ENCODE measurements at regions not wholly inside any gene's neighbourhood (a gene's known extent, or its start where the extent isn't known, plus 50 kb on each side); places are given as distances from the start of the nearest gene placed in this dataset.

GRCh38 chr3:135513106-135514059 lies 452.1 kb upstream of the PPP2R3A start:
- H3K27me3 ChIP-seq (ENCODE audit: control insufficient read depth, insufficient read depth): no peaks in the 10 kb centered on the region
- intact Hi-C loops (cut with DNase I): no loop called here
- WGBS: 74% methylated on average over 5 of the region's 5 CpGs
- H3K27ac ChIP-seq (ENCODE audit: low read length): no peak overlapping the region
- no peak for ATAC-seq
- no peaks in the 10 kb centered on the region for H3K9me3 ChIP-seq (ENCODE audit: control insufficient read depth, low read length)
- DNase-seq: no peak
- H3K4me3 ChIP-seq (ENCODE audit: low read length): no peak overlapping the region
- no peaks in the 10 kb centered on the region for H3K4me1 ChIP-seq (ENCODE audit: control insufficient read depth, insufficient read depth, low read length)

DNA sequence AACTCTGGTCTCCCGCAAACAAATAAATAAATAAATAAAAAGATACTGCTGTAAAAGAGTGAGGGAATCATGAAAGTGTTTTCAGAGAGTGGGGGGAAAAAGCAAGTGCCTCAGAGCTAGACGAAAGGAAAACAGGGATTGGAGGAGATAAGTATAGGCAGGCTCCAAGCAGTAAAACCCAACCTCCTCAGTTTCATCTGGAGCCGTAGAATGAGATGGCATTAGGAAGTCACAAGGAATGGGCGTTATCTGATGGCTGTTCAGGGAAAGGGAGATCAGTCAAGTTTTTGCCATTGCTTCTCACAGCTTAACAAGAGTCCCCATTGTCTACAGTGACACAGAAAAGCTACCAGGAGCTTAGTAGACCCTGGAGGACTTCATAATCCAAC lies 451.5 kb upstream of the PPP2R3A start:
- H3K27me3 ChIP-seq (ENCODE audit: control insufficient read depth, insufficient read depth): no peaks in the 10 kb centered on the region
- no peak for ATAC-seq
- WGBS: 55% methylated on average over 4 of the region's 4 CpGs
- no peaks in the 10 kb centered on the region for H3K9me3 ChIP-seq (ENCODE audit: control insufficient read depth, low read length)
- H3K4me3 ChIP-seq (ENCODE audit: low read length): no peak overlapping the region
- no peak overlapping the region for H3K27ac ChIP-seq (ENCODE audit: low read length)
- H3K4me1 ChIP-seq (ENCODE audit: control insufficient read depth, insufficient read depth, low read length): no peaks in the 10 kb centered on the region
- intact Hi-C loops (cut with DNase I): no loop called here
- no peak for DNase-seq

GRCh38 chr3:135516143-135516542 lies 449.4 kb upstream of the PPP2R3A start:
- Histone ChIP-seq H3K27ac (ENCODE audit: low read length) (no peak overlapping the region), H3K9me3 (ENCODE audit: control insufficient read depth, low read length) (no peaks in the 10 kb centered on the region), H3K27me3 (ENCODE audit: control insufficient read depth, insufficient read depth) (no peaks in the 10 kb centered on the region), H3K4me1 (ENCODE audit: control insufficient read depth, insufficient read depth, low read length) (no peaks in the 10 kb centered on the region), H3K4me3 (ENCODE audit: low read length) (no peak overlapping the region)
- DNase-seq (no peak), ATAC-seq (no peak)
- 20% methylated on average over 3 of the region's 3 CpGs for WGBS
- intact Hi-C loops (cut with DNase I): no loop called here

DNA sequence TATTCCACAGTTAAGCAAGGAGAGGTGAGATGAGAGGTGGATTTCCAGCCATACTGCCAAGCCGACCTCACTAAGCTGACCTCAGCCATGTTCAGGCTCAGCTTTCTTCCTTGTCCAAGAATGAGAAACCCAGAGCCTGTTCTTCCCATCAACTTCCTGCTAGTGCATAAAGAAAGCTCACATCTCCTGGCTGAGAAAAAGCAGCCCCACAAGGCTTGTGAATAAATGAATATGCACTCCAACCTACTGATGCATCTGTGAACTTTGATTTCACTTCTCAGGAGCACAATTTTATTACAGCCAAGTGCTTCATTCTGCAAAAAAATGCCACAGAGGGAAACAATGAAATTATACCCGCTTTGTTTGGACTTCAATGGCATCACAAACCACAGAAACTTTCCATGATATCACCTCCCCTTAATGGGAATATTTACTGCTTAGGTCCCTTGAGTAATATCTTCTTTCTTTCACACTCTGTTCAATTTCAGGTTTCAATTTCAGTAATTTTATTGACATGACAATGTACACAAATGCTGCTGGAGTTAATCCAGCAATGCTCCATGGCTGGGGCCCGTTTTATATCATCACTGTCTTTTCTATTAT lies 437.0 kb upstream of the PPP2R3A start:
- 54% methylated on average over 3 of the region's 3 CpGs for WGBS
- DNase-seq (no peak), ATAC-seq (no peak)
- intact Hi-C loops (cut with DNase I): no loop called here
- H3K27me3 ChIP-seq (ENCODE audit: control insufficient read depth, insufficient read depth): no peaks in the 10 kb centered on the region
- H3K4me1 ChIP-seq (ENCODE audit: control insufficient read depth, insufficient read depth, low read length): no peaks in the 10 kb centered on the region
- no peak overlapping the region for H3K4me3 ChIP-seq (ENCODE audit: low read length)
- H3K27ac ChIP-seq (ENCODE audit: low read length): no peak overlapping the region
- no peaks in the 10 kb centered on the region for H3K9me3 ChIP-seq (ENCODE audit: control insufficient read depth, low read length)

GRCh38 chr3:135532021-135532420 lies 433.5 kb upstream of the PPP2R3A start:
- DNase-seq (no peak), ATAC-seq (no peak)
- Histone ChIP-seq H3K27ac (ENCODE audit: low read length) (no peak overlapping the region), H3K9me3 (ENCODE audit: control insufficient read depth, low read length) (no peaks in the 10 kb centered on the region), H3K4me3 (ENCODE audit: low read length) (no peak overlapping the region), H3K27me3 (ENCODE audit: control insufficient read depth, insufficient read depth) (no peaks in the 10 kb centered on the region), H3K4me1 (ENCODE audit: control insufficient read depth, insufficient read depth, low read length) (no peaks in the 10 kb centered on the region)
- intact Hi-C loops (cut with DNase I): no loop called here
- WGBS: 66% methylated on average over 3 of the region's 3 CpGs

DNA sequence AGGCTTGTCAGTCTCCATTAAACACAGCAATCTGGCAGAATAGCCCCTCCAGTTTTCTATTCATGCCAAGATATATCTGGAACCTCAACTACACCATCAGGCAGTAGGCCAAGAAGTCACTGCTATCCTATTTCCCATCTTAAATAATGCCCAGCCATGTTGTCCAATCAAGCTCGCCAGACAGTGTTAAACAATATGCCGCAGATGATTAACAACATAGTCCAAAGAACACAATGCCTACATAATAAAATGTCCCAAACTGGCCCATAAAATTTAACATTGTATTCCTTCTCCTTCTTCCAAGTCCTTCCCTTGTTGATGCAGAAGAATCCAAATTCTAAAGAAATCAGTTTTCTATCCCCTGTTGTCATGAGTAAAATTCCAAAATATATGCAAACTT lies 427.4 kb upstream of the PPP2R3A start:
- 65% methylated on average over 2 of the region's 2 CpGs for WGBS
- DNase-seq (no peak), ATAC-seq (no peak)
- Histone ChIP-seq H3K4me1 (ENCODE audit: control insufficient read depth, insufficient read depth, low read length) (no peaks in the 10 kb centered on the region), H3K27me3 (ENCODE audit: control insufficient read depth, insufficient read depth) (no peaks in the 10 kb centered on the region), H3K27ac (ENCODE audit: low read length) (no peak overlapping the region), H3K9me3 (ENCODE audit: control insufficient read depth, low read length) (no peaks in the 10 kb centered on the region), H3K4me3 (ENCODE audit: low read length) (no peak overlapping the region)
- intact Hi-C loops (cut with DNase I): no loop called here

DNA sequence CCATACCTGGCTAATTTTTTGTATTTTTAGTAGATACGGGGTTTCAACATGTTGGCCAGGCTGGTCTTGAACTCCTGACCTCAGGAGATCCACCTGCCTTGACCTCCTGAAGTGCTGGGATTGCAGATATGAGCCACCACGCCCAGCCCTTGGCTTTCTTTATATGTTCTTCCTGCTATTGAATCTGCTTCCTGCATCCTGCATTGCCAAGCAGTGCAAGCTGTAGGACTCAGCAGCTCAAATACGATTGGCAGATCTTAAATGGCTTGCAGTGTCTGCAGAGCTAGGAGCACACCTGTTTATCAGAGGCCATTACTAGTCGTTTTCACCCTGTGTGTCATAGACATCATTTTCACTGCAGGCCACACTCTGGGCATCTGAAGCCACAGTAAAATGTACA lies 426.2 kb upstream of the PPP2R3A start:
- Histone ChIP-seq H3K4me1 (ENCODE audit: control insufficient read depth, insufficient read depth, low read length) (no peaks in the 10 kb centered on the region), H3K27ac (ENCODE audit: low read length) (no peak overlapping the region), H3K9me3 (ENCODE audit: control insufficient read depth, low read length) (no peaks in the 10 kb centered on the region), H3K4me3 (ENCODE audit: low read length) (no peak overlapping the region), H3K27me3 (ENCODE audit: control insufficient read depth, insufficient read depth) (no peaks in the 10 kb centered on the region)
- intact Hi-C loops (cut with DNase I): no loop called here
- WGBS: 50% methylated on average over 4 of the region's 4 CpGs
- DNase-seq (no peak), ATAC-seq (no peak)

DNA sequence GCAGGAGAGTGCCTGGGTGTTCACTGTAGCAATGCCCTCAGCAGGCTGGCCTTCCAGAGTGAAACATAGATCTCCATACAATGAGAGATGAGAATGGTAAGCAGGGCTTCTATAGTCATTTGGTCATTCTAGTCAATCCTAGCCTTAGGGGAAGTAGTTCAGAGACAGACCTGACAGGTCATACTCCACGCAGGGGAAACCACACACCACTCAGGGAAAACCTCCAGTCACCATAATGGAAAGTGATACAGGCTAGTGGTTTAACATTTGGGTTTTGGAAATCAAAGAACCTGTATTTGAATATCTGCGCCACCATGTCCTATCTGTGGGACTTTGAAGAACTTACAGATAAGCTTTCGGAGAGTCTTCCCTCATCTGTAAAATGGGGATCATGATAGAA lies 425.7 kb upstream of the PPP2R3A start:
- 79% methylated on average over 3 of the region's 3 CpGs for WGBS
- H3K4me3 ChIP-seq (ENCODE audit: low read length): no peak overlapping the region
- intact Hi-C loops (cut with DNase I): no loop called here

GRCh38 chr3:135549928-135550494 lies 415.5 kb upstream of the PPP2R3A start:
- Histone ChIP-seq H3K9me3 (ENCODE audit: control insufficient read depth, low read length) (no peaks in the 10 kb centered on the region), H3K27me3 (ENCODE audit: control insufficient read depth, insufficient read depth) (no peaks in the 10 kb centered on the region), H3K4me3 (ENCODE audit: low read length) (no peak overlapping the region), H3K4me1 (ENCODE audit: control insufficient read depth, insufficient read depth, low read length) (no peaks in the 10 kb centered on the region), H3K27ac (ENCODE audit: low read length) (no peak overlapping the region)
- ATAC-seq: no peak
- 58% methylated on average over 4 of the region's 4 CpGs for WGBS
- intact Hi-C loops (cut with DNase I): no loop called here
- no peak for DNase-seq

More for the DNA sequence above, 425.7 kb upstream of the PPP2R3A start:
- H3K27me3 ChIP-seq (ENCODE audit: control insufficient read depth, insufficient read depth): no peaks in the 10 kb centered on the region
- no peak overlapping the region for H3K27ac ChIP-seq (ENCODE audit: low read length)
- H3K9me3 ChIP-seq (ENCODE audit: control insufficient read depth, low read length): no peaks in the 10 kb centered on the region
- no peak for DNase-seq
- ATAC-seq: no peak
- no peaks in the 10 kb centered on the region for H3K4me1 ChIP-seq (ENCODE audit: control insufficient read depth, insufficient read depth, low read length)

- no peaks in the 10 kb centered on the region for H3K4me1 ChIP-seq (ENCODE audit: control insufficient read depth, insufficient read depth, low read length)
- H3K27ac ChIP-seq (ENCODE audit: low read length): no peak overlapping the region
- DNase-seq (no peak), ATAC-seq (no peak)
- H3K4me3 ChIP-seq (ENCODE audit: low read length): no peak overlapping the region
- WGBS: 81% methylated on average over 2 of the region's 2 CpGs
- intact Hi-C loops (cut with DNase I): no loop called here
- no peaks in the 10 kb centered on the region for H3K9me3 ChIP-seq (ENCODE audit: control insufficient read depth, low read length)
- H3K27me3 ChIP-seq (ENCODE audit: control insufficient read depth, insufficient read depth): no peaks in the 10 kb centered on the region
Measured at GRCh38 chr3:135556174-135556573, 409.4 kb upstream of the PPP2R3A start.

DNA sequence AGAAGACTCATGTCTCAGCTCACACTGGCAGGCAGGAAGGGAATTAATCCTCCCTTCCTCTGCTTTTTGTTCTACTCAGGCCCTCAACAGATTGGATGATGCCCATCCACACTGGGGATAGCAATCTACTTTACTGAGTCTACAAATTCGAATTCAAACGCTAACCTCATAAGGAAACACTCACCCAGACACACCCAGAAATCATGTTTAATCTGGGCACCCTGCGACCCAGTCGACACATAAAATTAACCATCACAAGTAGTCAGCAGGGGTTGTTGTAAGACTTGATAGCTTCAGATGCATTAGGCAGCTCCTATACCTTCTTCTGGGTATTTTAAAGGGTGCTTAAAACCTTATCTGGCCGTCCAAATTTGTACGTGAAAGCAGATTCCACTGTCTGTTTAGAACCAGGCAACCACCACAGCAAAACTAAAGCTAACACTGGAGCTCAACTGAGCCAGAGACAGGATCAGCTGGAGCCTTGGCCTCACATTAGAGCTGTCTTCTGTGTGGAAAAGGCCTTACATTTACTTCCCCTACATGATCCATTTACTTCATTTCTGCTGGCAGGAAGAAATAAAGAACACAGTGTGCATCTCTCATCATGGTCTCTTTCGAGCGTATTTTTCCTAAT lies 407.3 kb upstream of the PPP2R3A start:
- WGBS: 73% methylated on average over 8 of the region's 8 CpGs
- no peak overlapping the region for H3K27ac ChIP-seq (ENCODE audit: low read length)
- H3K4me1 ChIP-seq (ENCODE audit: control insufficient read depth, insufficient read depth, low read length): no peaks in the 10 kb centered on the region
- H3K9me3 ChIP-seq (ENCODE audit: control insufficient read depth, low read length): no peaks in the 10 kb centered on the region
- DNase-seq (no peak), ATAC-seq (no peak)
- no peaks in the 10 kb centered on the region for H3K27me3 ChIP-seq (ENCODE audit: control insufficient read depth, insufficient read depth)
- no peak overlapping the region for H3K4me3 ChIP-seq (ENCODE audit: low read length)
- intact Hi-C loops (cut with DNase I): no loop called here
